AG20443 (cell line): ENCODE measurements at regions not wholly inside any gene's neighbourhood (a gene's known extent, or its start where the extent isn't known, plus 50 kb on each side); places are given as distances from the start of the nearest gene placed in this dataset.
A peak's percentile ranks its signal among the peaks of the same experiment; 100 is the strongest.
"Not testable (repeated sequence)": the region's sequence is repeated elsewhere in the genome, so short reads cannot be mapped to it uniquely, and the experiment has no call there.

Experiments
- DNase-seq: peaks from one replicate; pipeline ENCODE4 v3.0.0; 2012; ENCODE audit warnings: low spot score, mixed read lengths

GRCh38 chr7:57740126-57740525, 290.1 kb downstream of the ZNF716 start:
- not testable (repeated sequence) for DNase-seq

DNA sequence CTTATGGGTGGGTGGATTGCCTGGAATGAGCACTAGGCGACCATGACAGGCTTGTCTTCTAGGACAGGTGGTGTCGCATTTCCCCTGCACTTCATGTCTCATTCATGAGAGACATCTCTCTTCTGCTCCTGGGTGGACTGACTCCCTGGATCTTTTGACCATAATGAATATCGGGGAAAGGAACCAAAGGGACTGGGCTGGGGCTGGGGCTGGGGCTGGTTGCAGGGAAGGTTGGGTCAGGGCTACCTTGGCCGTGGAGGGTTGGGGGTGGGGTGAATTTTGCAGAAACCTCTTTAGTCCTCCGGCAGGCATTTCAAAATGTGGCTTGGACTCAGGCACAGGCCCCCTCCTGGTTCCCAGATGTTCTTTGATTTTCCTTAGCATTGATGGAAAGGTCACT, 319.2 kb downstream of the ZNF716 start:
- no peak for DNase-seq

GRCh38 chr7:57769958-57770357, 320.0 kb downstream of the ZNF716 start:
- DNase-seq = no peak

DNA sequence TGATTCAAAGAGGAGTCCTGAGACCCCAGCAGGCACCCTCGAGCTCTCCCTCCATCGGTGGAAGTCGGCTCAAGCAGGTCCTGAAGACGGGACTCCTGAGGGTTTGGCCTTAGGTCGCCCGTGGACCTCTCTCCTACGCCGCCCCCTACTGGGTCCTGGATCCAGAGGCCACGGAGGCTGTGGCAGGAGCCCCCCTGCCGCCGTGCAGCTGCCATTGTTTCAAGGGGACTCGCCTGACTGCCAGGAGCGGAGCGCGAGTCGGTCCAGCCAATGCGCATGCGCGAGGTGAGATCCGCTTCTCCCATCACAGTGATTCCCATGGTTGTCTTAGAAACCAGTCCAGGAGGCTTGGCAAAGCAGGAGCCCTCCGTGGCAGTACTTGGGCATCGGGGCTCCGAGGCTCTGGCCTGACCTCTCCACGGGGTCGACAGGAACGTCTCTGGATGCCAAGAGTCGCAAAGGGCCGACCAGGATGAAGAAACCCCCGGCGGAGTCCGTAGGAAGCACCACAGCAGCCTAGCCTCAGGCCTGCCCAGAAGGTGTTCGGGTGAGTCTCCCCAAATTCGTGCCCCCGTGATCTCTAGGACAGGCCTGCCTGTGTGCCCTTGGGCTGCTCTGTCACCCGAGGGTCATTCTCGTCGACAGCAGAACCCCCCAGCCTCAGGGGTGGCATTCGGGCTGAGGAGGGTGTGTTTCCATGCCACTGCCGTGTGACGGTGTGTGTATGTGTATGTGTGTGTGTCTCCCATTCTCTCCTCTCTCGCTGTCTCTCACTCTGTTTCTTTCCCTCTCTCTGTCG, 322.3 kb downstream of the ZNF716 start:
- no peak for DNase-seq

DNA sequence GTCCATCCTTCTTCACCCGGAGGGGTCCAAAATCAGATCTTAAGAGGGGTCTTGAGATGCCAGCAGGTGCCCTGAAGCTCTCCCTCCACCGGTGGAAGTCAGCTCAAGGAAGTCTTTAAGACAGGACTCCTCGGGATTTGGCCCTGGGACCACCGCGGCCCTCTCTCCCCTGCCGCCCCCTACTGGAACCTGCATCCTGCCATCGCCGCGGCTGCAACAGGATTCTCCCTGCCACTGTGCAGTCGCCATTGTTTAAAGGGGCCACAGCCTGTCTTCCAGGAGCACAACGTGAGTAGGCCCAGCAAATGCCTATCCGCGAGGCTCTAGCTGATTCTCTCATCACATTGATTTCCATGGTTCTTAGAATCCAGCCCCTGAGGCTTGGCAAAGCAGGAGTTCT, 324.3 kb downstream of the ZNF716 start:
- DNase-seq = no peak

DNA sequence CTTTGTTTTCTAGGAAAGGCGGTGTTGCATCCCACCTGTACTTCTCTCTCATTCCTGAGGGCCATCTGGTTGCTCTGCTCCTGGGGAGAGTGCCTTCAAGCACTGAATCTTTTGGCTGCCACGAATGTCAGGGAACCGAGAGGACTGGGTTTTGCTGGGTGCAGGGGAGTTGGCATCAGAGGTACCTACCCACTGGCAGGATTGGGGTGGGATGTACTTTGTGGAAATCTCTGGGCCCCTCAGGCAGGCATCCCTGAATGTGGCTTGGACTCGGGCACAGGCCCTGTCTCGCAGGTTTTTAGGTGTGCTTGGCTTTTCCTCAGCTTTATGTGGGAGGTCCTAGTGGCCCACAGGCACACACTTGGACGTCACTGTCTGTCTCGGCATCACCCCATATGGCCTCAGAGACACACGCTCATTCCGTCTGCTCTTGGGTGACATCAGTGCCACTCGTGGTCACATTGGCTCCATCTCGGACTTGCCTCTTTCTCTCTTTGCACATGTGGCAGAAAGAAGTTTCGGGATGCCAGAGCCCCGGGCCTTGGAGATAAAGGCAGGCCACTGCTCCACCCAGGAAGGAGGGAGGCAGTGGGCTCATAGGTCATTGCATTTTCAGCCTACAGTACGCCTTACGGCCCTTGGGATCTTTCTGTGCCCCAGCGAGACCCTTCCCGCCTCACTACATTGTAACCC, 325.6 kb downstream of the ZNF716 start:
- no peak for DNase-seq

- DNase-seq = not testable (repeated sequence)
Measured at GRCh38 chr7:57776136-57776856, 326.3 kb downstream of the ZNF716 start.

- no peak for DNase-seq
Measured at GRCh38 chr7:57789130-57789529, 339.2 kb downstream of the ZNF716 start.

DNA sequence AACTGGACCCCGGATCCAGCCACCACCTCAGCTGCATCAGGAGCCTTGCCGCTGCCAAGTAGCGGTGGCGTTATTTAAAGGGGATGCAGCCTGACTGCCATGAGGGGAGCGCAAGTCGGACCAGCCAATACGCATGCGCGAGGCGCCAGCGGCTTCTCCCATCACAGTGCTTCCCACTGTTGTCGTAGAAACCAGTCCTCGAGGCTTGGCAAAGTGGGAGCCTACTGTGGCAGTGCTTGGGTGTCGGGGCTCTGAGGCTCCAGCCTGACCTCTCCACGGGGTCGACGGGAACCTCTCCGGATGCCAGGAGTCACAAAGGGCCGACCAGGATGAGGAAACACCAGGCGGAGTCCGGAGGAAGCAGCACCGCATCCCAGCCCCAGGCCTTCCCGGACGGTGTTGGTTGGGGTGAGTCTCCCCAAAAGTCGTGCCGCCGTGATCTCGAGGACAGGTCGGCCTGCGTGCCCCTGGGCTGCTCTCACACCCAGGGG, 369.6 kb downstream of the ZNF716 start:
- no peak for DNase-seq

- no peak for DNase-seq
Measured at GRCh38 chr7:57820477-57820876, 370.5 kb downstream of the ZNF716 start.

DNA sequence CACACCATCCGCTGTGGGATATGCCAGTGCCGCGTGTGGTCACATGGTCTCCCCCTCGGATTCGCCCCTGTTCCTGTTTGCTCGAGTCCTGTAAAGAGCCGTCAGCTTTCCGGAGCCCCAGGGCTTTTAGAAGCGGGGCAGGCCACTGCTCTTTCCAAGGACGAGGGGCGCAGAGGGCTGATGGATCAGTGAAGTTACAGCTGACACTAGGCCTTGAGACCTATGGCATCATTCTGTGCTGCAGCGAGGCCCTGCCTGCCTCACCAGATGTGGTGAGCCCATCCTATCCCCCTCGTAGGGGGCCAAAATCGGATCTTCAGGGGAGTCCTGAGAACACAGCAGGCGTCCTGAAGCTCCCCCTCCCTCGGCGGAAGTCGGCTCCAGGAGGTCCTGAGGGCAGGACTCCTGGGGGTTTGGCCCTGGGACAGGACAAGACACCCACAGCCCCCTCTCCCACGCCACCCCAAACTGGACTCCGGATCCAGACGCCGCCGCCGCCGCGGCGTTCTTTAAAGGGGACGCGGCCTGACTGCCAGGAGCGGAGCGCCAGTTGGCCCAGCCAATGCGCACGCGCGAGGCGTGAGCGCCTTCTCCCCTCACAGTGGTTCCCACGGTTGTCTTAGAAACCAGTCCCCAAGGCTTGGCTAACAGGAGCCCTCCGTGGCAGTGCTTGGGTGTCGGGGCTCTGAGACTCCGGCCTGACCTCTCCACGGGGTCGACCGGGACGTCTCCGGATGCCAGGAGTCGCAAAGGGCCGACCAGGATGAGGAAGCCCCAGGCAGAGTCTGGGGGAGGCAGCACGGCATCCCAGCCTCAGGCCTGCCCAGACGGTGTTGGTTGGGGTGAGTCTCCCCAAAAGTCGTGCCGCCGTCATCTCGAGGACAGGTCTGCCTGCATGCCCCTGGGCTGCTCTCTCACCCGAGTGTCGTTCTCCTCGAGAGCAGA, 371.7 kb downstream of the ZNF716 start:
- no peak for DNase-seq

- not testable (repeated sequence) for DNase-seq
Measured at GRCh38 chr7:57826548-57826947, 376.6 kb downstream of the ZNF716 start.

- not testable (repeated sequence) for DNase-seq
Measured at GRCh38 chr7:57835161-57835560, 385.2 kb downstream of the ZNF716 start.

- DNase-seq = not testable (repeated sequence)
Measured at GRCh38 chr7:57839152-57839551, 389.2 kb downstream of the ZNF716 start.

DNA sequence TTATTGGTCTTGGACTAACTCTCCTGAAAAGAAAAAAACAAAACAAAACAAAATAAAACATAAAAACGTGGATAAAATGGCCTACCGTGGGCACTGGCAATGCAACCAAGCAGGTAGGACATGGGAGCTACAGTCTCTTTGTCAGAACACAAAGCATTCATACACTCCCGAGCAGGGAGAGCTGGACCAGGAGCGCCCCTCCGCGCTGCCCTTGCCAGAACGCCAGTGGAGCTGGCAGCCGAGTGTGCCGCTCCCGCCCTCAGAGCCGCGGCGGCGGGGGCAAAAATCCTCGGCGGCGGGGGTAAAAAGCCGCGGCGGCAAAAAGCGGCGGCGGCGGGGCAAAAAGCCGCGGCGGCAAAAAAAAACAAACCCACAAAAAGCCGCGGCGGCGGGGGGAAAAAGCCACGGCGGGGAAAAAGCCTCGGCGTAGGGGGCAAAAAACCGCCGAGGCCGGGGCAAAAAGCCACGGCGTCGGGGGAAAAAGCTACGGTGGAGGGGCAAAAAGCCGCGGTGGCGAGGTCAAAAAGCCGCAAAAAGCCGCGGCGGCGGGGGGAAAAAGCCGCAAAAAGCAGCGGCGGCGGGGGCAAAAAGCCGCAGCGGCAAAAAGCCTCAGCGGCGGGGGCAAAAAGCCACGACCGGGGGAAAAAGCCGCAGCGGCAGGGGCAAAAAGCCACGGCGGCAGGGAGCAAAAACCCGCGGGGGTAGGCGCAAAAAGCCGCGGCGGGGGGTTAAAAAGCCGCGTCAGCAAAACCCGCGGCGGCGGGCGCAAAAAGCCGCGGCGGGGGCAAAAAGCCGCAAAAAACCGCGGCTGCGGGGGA, 418.1 kb downstream of the ZNF716 start:
- DNase-seq = peak; percentile 4

DNA sequence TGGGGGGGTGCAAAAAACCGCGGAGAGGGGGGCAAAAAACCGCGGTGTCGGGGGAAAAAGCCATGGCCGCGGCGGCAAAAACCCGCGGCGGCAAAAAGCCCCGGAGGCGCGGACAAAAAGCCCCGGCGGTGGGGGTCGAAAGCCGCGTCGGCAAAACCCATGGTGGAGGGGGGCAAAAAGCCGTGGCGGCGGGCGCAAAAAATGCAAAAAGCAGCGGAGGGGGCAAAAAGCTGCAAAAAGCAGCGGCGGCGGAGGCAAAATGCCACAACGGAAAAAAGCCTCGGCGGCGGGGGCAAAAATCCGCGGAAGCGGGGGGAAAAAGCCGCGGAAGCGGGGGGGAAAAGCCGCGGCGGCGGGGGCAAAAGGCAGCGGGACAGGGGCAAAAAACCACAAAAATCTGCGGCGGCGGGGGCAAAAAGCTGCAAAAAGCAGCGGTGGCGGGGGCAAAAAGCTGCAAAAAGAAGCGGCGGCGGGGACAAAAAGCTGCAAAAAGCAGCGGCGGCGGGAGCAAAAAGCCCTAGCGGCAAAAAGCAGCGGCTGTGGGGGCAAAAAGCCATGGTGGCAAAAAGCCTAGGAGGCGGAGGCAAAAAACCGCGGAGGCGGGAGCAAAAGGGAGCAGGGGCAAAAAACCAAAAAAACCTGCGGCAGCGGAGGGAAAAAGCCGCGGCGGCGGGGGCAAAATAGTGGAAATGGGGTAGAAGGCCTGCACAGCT, 418.9 kb downstream of the ZNF716 start:
- DNase-seq = peak; percentile 12
